ENCODE measurements at regions not wholly inside any gene's neighbourhood (a gene's known extent, or its start where the extent isn't known, plus 50 kb on each side); places are given as distances from the start of the nearest gene placed in this dataset.

DNA sequence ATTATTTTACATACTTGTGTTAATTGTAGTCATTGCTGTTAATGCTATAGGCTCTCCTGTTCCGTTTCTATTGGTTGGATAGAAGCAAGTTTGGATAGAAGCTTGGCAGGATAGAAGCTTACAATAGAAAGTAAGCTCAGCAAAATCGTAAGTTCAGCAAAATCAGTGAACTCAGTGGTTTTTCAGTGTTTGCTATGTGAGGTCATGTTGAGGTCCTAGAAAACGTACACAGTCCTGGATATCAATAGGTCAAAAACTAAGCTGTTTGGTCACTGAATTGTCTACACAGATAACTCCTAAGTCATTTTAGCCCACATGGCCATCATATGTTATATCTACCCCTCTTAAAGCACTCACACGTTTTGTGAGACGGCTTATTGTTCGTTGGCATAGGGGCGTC lies 299.4 kb downstream of the MAN2A1 start:
- ATAC-seq (no peak), FAIRE-seq (no peak), DNase-seq (ENCODE audit: low read depth in 1 of 2, low spot score in 1 of 2) (no peak)
- Histone ChIP-seq H3K27ac (no peak overlapping the region), H3K4me3 (no peak overlapping the region), H3K9me3 (no peaks in the 10 kb centered on the region), H3K4me1 (no peaks in the 10 kb centered on the region), H3K4me2 (no peak overlapping the region)
- 28% methylated on average over 7 of the region's 7 CpGs for WGBS (ENCODE audit: missing lambda C conversion rate)
- TF ChIP-seq SMC3 (IDR thresholded peaks at IDR 0.05) (no peak), FOXS1 (CRISPR knock-in tag; IDR thresholded peaks at IDR 0.05) (no peak), CEBPB (IDR thresholded peaks at IDR 0.05) (no peak), CBX8 (IDR thresholded peaks at IDR 0.05) (no peak), NPAS2 (CRISPR knock-in tag; IDR thresholded peaks at IDR 0.05; ENCODE audit: borderline replicate concordance) (no peak), EHMT2 (IDR thresholded peaks at IDR 0.05; ENCODE audit: low read depth) (no peak), CBX2 (IDR thresholded peaks at IDR 0.05; ENCODE audit: borderline replicate concordance, low read depth) (no peak), HOXB13 (CRISPR knock-in tag; IDR thresholded peaks at IDR 0.05; ENCODE audit: low read depth) (no peak), USF2 (IDR thresholded peaks at IDR 0.05) (no peak), TP53 (CRISPR knock-in tag; IDR thresholded peaks at IDR 0.05) (no peak), FOSB (CRISPR knock-in tag; IDR thresholded peaks at IDR 0.05) (no peak), ZFP36 (IDR thresholded peaks at IDR 0.05; ENCODE audit: borderline replicate concordance, partially characterized antibody) (no peak), RCOR1 (IDR thresholded peaks at IDR 0.05; ENCODE audit: low read depth, low read length) (no peak), TFCP2L1 (CRISPR knock-in tag; IDR thresholded peaks at IDR 0.05) (no peak)
- TF ChIP-seq, protein P1, sequence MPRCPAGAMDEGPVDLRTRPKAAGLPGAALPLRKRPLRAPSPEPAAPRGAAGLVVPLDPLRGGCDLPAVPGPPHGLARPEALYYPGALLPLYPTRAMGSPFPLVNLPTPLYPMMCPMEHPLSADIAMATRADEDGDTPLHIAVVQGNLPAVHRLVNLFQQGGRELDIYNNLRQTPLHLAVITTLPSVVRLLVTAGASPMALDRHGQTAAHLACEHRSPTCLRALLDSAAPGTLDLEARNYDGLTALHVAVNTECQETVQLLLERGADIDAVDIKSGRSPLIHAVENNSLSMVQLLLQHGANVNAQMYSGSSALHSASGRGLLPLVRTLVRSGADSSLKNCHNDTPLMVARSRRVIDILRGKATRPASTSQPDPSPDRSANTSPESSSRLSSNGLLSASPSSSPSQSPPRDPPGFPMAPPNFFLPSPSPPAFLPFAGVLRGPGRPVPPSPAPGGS (IDR thresholded peaks at IDR 0.05), result no peak
- TF ChIP-seq, protein P2, sequence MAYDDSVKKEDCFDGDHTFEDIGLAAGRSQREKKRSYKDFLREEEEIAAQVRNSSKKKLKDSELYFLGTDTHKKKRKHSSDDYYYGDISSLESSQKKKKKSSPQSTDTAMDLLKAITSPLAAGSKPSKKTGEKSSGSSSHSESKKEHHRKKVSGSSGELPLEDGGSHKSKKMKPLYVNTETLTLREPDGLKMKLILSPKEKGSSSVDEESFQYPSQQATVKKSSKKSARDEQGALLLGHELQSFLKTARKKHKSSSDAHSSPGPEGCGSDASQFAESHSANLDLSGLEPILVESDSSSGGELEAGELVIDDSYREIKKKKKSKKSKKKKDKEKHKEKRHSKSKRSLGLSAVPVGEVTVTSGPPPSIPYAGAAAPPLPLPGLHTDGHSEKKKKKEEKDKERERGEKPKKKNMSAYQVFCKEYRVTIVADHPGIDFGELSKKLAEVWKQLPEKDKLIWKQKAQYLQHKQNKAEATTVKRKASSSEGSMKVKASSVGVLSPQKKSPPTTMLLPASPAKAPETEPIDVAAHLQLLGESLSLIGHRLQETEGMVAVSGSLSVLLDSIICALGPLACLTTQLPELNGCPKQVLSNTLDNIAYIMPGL (CRISPR knock-in tag; IDR thresholded peaks at IDR 0.05; ENCODE audit: borderline replicate concordance), result no peak
- TF ChIP-seq, protein P3, sequence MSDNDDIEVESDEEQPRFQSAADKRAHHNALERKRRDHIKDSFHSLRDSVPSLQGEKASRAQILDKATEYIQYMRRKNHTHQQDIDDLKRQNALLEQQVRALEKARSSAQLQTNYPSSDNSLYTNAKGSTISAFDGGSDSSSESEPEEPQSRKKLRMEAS (IDR thresholded peaks at IDR 0.05), result no peak
- TF ChIP-seq, protein P4, sequence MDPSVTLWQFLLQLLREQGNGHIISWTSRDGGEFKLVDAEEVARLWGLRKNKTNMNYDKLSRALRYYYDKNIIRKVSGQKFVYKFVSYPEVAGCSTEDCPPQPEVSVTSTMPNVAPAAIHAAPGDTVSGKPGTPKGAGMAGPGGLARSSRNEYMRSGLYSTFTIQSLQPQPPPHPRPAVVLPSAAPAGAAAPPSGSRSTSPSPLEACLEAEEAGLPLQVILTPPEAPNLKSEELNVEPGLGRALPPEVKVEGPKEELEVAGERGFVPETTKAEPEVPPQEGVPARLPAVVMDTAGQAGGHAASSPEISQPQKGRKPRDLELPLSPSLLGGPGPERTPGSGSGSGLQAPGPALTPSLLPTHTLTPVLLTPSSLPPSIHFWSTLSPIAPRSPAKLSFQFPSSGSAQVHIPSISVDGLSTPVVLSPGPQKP (IDR thresholded peaks at IDR 0.05; ENCODE audit: low read depth, low read length), result no peak
- ChIA-PET POLR2A (no interaction called here), CTCF (no interaction called here)

- no peak for DNase-seq (ENCODE audit: low read depth in 1 of 2, low spot score in 1 of 2)
- H3K4me1 ChIP-seq, result no peaks in the 10 kb centered on the region
- WGBS (ENCODE audit: missing lambda C conversion rate), result 8% methylated on average over 4 of the region's 4 CpGs
- no peak for FAIRE-seq
- H3K9me3 ChIP-seq, result no peaks in the 10 kb centered on the region
- TF ChIP-seq TFCP2L1 (CRISPR knock-in tag; IDR thresholded peaks at IDR 0.05), result no peak
- no peak for TF ChIP-seq ATOH8 (CRISPR knock-in tag; IDR thresholded peaks at IDR 0.05; ENCODE audit: low read depth)
- no peak for TF ChIP-seq RNF2 (IDR thresholded peaks at IDR 0.05; ENCODE audit: borderline replicate concordance, low read depth)
- no peak for TF ChIP-seq JUN (IDR thresholded peaks at IDR 0.05)
- no peak for TF ChIP-seq RCOR1 (IDR thresholded peaks at IDR 0.05; ENCODE audit: low read depth, low read length)
- TF ChIP-seq EHMT2 (IDR thresholded peaks at IDR 0.05; ENCODE audit: low read depth), result no peak
- no peak overlapping the region for H3K4me3 ChIP-seq
- no peak overlapping the region for H3K4me2 ChIP-seq
- ChIA-PET CTCF (no interaction called here), POLR2A (no interaction called here)
- ATAC-seq, result no peak
- H3K27ac ChIP-seq, result no peak overlapping the region
Measured at GRCh38 chr5:109989994-109990722, 300.4 kb downstream of the MAN2A1 start.
